Stimulated activated CD4-positive, alpha-beta T cell treated with anti-CD3 and anti-CD28 coated beads, Interleukin-4, amount 100 ng/mL, for 48 hours (primary cell): ENCODE measurements at regions not wholly inside any gene's neighbourhood (a gene's known extent, or its start where the extent isn't known, plus 50 kb on each side); places are given as distances from the start of the nearest gene placed in this dataset.

Experiments used
- DNase-seq, 2 donors: peaks; one replicate each; pipeline ENCODE4 v3.0.0-alpha.2; 2020; ENCODE audit warnings: low read depth in 2 of 2

GRCh38 chr15:70429056-70429722 lies 331.5 kb upstream of the TLE3 start:
- no peak for DNase-seq

- no peak for DNase-seq
Observed at GRCh38 chr15:70428211-70428822, 330.6 kb upstream of the TLE3 start.

- DNase-seq = no peak
Observed at GRCh38 chr15:70427167-70428120, 329.7 kb upstream of the TLE3 start.

DNA sequence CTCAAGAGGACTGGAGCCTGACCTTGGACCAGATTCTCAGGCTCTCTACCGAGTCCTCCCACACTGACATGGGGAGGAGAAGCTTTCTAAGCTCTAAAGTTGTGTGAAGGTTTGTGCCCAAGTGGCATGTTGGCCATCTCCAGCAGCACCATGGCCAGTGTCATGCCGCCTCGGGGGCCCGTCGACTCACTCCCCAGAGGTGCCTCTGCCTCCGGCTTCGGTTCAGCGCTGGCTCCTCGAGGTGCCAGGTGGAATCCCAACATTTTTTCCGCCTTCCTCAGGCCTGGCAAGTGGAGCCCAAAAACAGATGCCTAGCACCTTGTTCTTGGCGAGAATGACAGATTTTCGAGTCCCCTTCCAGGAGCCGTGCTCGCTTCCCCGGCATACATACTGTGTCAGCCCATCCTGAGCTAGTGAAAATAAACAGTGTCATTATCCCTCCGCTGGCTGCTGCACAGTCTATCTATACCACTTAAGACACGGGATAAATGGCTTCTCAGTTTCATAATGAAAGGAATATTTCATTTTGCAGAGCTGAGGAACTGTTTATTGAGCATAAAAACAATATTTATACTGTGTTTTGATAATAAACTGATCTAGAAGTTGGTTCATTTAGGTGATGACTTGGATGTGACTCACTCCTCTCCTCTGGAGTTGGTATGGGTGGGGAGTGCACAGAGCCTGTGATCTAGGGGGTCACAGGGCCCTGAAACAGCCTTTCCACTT lies 328.5 kb upstream of the TLE3 start:
- no peak for DNase-seq

- peak in 1 of 2 donors; percentile 11 for DNase-seq
Observed at GRCh38 chr15:70424937-70425411, 327.3 kb upstream of the TLE3 start.

- no peak for DNase-seq
Observed at GRCh38 chr15:70423267-70423666, 325.6 kb upstream of the TLE3 start.

GRCh38 chr15:70422342-70422741 lies 324.6 kb upstream of the TLE3 start:
- no peak for DNase-seq

DNA sequence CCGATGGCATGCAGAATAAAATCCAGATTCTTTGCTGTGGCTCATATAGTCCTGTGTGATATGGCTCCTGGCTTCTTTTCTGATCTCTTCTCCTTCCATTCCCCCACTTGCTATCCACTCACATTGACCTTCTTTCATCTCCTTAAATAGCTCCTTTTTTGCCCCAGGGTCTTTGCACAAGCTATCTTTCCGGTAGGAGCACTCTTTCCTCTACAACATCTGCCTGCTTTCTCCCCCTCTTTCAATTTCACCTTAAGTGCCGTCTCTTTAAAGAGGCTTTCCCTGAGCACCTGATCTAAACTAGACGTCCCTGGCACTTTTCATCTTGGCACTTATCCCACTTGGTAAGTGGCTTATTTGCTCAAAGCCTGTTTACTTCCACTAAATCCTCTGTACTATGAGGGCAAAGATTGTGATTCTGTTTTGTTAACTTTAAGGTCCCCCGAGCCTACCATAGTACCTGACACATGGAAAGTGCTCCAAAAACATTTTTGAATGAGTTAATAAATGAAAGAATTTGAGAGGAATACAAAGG lies 323.3 kb upstream of the TLE3 start:
- DNase-seq = no peak

DNA sequence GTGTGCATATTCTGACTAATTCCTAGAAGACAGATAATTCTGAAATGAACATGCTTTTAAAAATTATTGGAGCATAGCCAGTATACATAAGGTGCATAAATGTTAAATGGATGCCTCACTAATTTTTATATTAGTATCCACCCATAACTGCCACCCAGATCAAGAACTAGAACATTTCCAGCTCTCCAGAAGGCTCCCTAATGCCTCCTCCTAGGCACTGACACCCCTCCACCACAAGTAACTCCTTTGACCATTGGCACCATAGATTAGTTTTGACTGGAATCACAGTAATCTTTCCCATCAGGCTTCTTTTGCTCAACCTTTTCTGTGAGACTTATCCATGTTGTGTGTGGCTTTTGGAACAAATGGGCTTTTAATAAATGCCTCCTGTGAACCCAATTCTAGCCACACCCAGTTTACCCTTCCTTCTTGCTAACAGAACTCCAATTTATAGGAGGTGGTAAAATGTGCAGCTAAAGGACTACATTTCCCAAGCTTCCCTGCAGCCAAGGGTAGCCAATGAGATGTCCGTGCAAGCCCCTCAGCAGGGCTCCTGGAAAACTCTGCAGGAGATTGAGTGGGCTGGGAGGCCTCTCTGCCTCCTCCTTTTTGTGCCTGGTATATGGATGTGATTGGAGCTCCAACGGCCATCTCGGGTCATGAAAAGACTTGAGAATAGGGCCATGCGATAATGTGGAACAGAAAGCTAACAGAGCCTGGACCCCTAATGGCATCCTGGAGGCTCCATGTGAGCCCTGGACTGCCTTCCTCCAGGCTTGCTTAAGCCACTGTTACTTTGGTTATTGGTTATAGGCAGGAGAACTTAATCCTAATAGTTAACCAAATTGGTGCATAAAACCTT lies 322.6 kb upstream of the TLE3 start:
- DNase-seq = no peak

- DNase-seq = no peak
Observed at GRCh38 chr15:70418943-70419342, 321.2 kb upstream of the TLE3 start.

DNA sequence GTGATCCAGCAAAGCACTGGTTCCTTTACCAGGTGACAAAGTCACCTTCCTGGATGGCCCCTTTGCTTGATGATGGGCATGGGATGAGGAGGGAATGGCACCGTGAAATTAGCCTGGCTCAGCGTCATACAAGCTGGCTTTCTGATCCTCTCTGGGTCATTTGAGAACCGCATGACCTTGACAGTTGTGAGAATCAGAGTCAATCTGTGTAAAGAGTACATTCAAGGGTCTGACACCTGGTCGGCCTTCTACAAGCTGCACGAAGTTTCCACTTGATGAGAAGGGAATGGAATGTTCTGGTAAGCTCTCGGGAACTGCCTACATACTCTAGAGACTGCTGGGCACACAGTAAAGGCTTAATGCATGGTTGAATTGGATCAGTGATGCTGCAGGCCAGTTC lies 319.8 kb upstream of the TLE3 start:
- no peak for DNase-seq

GRCh38 chr15:70416829-70417228 lies 319.1 kb upstream of the TLE3 start:
- DNase-seq = no peak

GRCh38 chr15:70415398-70415797 lies 317.7 kb upstream of the TLE3 start:
- no peak for DNase-seq

- no peak for DNase-seq
Observed at GRCh38 chr15:70414626-70415025, 316.9 kb upstream of the TLE3 start.

GRCh38 chr15:70412794-70413193 lies 315.1 kb upstream of the TLE3 start:
- DNase-seq = no peak

GRCh38 chr15:70411143-70411863 lies 313.6 kb upstream of the TLE3 start:
- no peak for DNase-seq

DNA sequence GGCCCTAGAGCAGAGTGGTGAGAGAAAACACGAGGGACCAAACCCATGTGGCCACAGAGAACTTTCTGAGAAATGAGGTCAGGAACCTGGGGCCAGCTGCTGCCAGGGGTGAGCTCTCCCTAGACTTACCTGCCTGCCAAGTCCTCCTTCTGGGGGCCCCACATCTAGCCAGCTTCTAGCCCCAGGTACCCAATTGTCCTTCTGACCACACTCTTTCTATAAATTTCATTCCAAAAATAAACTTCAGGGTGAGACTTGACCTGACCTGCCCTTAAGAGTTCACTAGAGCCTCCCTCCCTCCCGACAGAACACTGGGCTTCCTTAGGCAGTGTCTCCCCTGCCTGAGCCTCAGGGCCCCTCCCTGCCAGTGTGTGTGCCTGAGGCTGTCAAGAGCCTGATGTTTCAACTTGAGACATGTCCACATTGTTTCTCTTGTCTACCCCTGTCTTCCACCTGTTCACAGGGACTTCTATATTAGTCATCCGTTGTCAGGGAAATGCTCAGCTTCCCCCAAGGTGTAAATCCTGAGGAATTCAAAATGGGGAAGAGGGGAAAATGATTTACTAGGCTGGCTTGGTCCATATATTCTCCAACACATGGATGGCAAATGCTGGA lies 312.8 kb upstream of the TLE3 start:
- no peak for DNase-seq

GRCh38 chr15:70409388-70409787 lies 311.7 kb upstream of the TLE3 start:
- no peak for DNase-seq

DNA sequence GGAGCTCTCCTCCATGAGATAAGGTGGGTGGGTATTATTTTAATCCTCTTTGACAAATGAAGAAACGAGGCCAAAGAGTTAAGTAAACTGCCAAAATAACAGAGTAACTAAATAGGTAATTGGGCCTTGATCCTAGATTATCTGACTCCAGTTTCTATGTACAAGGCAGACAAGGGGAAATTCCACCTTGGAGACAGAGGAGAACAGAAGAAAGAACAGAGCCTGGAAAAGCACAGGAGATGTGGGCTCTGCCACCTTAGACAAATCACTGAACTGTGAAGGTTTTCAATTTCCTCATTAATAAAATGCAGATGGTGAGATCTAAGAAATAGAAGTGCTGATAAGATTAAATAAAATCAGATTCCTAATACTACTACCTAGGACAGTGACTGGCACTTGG lies 310.2 kb upstream of the TLE3 start:
- DNase-seq = no peak

- no peak for DNase-seq
Observed at GRCh38 chr15:70407336-70407670, 309.6 kb upstream of the TLE3 start.
